GM12891 (cell line): ENCODE measurements at regions not wholly inside any gene's neighbourhood (a gene's known extent, or its start where the extent isn't known, plus 50 kb on each side); places are given as distances from the start of the nearest gene placed in this dataset.

ENCODE experiments used
- POLR2A ChIP-seq: IDR thresholded peaks from 2 replicates; pipeline ENCODE4 v1.6.1; 2011; ENCODE audit warnings: low read depth, low read length, control low read depth
- POLR2AphosphoS5 ChIP-seq: IDR thresholded peaks from 2 replicates; pipeline ENCODE4 v1.6.1; 2011; ENCODE audit warnings: low read depth, low read length, control low read depth
- POU2F2 ChIP-seq: IDR thresholded peaks from 2 replicates; pipeline ENCODE4 v1.6.1; 2011; ENCODE audit warnings: low read depth, mild to moderate bottlenecking, control low read depth, low read length, moderate library complexity
- SPI1 ChIP-seq: IDR thresholded peaks from 2 replicates; pipeline ENCODE4 v1.6.1; 2011; ENCODE audit warnings: low read depth, low read length, control low read depth
- TAF1 ChIP-seq: IDR thresholded peaks from 2 replicates; pipeline ENCODE4 v1.6.1; 2011; ENCODE audit warnings: low read depth, low read length, control low read depth

GRCh38 chr7:13770305-13770704, 219.2 kb downstream of the ETV1 start:
- no peak for TF ChIP-seq POLR2A
- no peak for TF ChIP-seq POLR2AphosphoS5
- no peak for TF ChIP-seq TAF1
- no peak for TF ChIP-seq POU2F2
- no peak for TF ChIP-seq SPI1
